Adrenal gland (tissue), 5 donors: ENCODE measurements at regions not wholly inside any gene's neighbourhood (a gene's known extent, or its start where the extent isn't known, plus 50 kb on each side); places are given as distances from the start of the nearest gene placed in this dataset.

Source experiments
- CTCF ChIP-seq, 6 experiments: fragments of 450-650 bp in 4 of 6; fragments of 200-600 bp in 2 of 6; sonication (generic) in 1 of 6; IDR thresholded peaks; 1 replicate in 5 of 6; 2 replicates in 1 of 6; pipeline versions ENCODE4 v1.5.1 to v1.8.0; 2016 to 2021; ENCODE audit warnings: antibody characterized with exemption in 6 of 6, mild to moderate bottlenecking in 2 of 6, moderate library complexity in 1 of 6
- POLR2A ChIP-seq, 2 donors: fragments of 450-650 bp; IDR thresholded peaks; one replicate each; pipeline ENCODE4 v1.6.1; 2017; ENCODE audit warnings: antibody characterized with exemption in 2 of 2, mild to moderate bottlenecking in 2 of 2, moderate library complexity in 1 of 2
- donor health status: DM: no; HTN: no; CAD: no.

GRCh38 chr2:223228871-223229270 is 176.9 kb downstream of the KCNE4 start:
- TF ChIP-seq CTCF (IDR thresholded peaks at IDR 0.05) (no peak), POLR2A (IDR thresholded peaks at IDR 0.05) (no peak)
